DMS 273 (cell line): ENCODE measurements at regions not wholly inside any gene's neighbourhood (a gene's known extent, or its start where the extent isn't known, plus 50 kb on each side); places are given as distances from the start of the nearest gene placed in this dataset.
"Not testable (repeated sequence)": the region's sequence is repeated elsewhere in the genome, so short reads cannot be mapped to it uniquely, and the experiment has no call there.

Experiments
- DNase-seq: peaks from one replicate; lab custom pipeline; 2025; ENCODE audit not compliant: unreplicated experiment; lab: John Stamatoyannopoulos, UW

DNA sequence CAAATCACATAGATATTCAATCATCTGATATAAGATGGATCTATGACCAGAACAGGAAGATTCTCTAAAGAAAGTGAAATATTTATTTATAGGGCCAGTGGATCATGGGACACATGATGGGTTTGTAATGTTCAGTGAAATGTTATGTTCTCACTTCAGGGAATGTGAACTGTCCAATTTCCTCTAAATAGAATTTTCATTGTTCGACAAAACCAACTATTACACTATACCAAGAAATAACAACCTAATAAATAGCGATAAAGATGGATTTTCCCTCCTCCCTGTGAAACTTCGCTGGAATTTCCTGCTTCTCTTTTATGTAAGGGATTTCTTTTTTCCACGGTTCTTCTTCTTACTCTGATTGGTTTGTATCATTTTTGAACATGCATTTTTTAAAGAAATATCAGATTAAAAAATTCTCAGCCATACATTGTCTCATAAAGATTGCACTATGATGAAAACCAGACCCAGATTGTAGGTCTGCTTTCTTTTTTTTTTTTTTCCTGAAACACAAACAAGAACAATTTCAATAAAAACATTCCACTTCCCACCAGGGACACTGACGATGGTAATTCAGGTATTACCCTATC, 139.8 kb upstream of the ZEB1 start:
- no peak for DNase-seq

DNA sequence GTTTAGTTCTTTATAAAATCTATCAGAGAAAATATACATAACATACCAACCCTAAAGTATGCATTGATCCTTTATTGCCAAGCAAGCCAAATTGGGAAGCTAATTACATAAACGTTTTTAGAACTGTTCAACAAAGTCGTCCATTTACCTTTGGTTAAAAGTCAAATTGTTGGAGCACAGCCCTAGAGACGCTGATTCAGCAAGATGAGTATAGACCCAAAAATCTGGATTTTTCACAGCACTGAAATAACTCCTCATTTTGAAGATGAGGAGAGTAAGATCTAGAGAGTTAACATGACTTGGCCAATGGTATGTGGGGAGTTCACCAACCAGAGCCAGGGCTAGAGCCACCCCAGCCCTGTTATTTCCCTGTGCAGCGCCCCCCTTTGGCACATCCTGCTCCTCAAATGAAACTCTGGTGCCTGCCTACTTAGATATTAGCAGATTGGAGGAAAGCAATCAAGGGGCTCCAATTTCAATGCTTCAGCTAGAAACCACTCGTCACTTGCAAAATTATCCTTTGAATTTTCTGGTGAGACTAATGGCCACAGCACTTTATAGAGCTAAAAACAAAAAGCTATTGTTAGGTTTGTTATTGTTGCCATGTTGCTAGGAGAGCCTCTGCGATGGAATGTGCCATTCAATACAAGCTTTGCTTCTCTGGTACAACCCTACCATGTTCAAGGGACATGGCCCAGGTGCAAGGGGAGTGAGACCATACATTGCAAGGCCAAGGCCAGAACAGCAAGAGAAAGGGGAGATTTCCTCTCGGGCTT, 132.6 kb upstream of the ZEB1 start:
- no peak for DNase-seq

DNA sequence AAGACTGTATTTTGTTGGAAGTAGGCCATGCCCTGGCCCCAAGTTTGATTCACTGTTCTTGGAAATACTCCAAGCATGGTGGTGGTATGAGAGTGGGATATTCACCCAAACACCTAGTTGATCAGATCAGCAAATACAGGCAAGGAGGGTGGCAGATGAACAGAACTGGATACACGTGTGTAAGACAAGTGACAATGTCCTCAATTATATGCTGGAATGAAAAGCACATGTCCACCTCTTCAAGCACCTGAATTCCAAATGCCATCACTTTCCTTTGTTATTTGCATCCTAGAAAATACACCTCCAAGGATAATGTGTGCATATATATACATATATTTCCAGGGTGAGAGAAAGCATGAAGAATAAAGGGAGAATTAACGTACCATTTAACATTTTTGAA, 131.8 kb upstream of the ZEB1 start:
- no peak for DNase-seq

DNA sequence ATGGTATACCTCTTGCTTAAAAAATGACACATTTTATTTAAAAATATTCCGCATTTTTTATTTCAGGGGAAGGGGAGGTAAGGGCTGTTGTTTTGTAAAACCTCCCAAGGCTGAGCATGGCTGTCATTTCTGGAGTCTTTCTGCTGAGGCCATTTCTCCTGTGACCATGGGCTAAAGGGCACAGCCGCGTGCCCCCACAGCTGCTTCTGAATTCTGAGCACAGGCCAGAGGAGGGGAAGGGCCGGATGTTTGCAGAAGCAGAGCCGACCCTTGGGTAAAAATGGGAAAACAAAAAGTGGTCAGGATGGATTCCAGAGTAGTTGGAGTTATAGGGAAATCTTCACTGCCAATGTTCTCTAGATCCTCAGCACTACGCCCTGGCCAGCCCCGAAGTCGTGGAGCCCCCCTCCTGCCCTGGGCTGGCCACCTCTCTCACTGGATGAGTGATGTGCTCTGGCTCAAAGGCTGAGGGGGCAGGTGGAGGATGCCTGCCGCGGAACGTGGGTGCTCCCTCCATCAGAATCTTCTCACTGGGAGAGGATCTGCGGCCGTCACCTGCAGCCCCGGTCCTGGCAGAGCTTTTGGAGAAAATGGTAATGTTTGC, 131.3 kb upstream of the ZEB1 start:
- no peak for DNase-seq

DNA sequence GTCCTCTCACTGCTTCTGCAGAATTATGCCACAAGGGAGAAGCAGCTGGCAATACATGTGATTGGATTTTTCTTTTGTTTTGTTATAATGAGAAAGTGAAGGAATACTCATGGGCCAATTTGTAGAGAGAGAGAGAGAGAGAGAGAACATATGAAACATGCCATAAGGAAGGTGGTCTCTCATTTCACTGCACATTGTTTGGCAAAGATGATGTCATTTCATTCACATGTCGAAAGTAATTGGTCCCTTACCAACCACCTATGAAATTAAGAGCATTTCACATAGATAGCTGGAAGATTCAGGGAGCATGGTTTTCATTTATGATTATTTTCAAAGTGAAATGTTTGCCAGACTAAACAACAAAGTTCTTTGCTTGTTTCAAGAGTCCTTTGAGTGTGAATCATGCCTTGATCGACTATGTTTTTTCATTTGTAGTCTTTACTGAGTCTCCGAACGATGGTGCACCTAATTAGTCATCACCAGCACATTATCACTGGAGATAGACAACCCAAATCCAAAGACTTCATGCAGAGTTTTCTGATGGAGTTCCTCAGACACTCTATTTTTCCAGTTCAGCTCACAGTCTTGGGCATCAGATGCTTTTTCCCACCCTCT, 130.1 kb upstream of the ZEB1 start:
- no peak for DNase-seq

DNA sequence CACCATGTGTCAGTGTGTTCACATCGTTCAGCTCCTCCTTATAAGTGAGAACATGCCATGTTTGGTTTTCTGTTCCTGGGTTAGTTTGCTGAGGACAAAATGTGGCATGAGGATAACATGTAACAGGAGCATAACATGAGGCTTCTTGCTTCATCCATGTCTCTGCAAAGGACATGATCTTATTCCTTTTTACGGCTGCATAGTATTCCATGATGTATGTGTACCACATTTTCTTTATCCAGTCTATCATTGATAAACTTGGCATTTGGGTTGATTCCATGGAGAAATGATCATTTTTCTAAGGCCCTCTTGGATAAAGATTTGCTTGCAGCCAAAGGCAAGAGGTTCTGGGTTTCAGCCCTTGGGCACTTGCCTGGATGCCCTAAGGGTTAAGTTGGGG, 128.5 kb upstream of the ZEB1 start:
- DNase-seq: no peak

DNA sequence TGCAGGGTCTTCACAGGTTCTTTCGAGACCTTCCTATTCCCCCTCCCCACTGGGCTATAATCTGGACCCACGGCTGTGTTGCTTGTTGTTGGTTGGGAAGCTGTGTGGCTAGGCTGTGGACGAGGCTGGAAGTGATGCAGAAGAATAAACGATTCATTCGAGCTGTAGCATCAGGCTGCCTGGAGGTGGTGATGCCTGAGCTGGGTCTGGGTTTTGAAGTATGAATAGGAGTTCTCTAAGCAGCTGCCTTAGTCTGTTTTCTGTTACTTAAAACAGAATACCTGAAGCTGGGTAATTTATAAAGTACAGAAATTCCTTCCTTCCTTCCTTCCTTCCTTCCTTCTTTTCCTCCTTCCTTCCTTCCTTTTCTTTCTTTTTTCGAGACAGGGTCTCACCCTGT, 126.5 kb upstream of the ZEB1 start:
- no peak for DNase-seq

DNA sequence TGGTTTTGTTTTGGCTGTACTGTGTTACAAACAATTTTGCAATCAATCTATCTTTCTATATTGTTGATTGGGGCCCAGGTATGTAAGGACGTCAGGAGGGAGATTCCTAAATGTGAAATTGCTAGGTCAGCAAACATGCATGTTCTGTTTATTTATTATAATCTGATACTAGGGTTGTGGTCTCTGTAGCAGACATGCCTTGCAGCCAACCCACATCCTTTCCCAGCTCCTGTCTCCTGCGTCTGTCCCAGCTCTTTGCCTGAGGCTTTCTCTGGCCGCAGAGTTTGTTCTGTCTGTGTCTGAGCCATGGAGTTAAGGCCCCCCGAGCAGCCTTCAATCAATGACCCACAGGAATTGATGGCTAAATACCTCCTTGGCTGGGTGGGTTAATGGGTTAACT, 124.0 kb upstream of the ZEB1 start:
- DNase-seq: no peak

DNA sequence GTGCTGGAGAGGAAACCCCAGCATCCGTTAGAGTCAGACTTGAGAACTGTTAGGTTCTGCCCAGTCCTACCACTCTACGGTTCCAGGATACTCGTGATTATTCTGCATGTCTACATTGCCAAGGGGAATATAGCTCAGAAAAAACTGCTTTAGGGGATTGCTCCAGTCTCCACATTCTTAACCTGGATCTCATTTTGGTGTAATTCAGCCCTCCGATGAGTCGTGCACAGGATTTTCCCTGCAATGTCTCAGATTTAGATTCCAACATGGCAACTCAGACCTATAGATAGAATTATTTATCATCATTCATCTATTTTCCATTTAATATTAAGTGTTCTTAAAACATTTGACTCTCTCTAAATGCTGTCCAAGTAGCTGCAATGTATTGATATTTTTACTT, 121.1 kb upstream of the ZEB1 start:
- no peak for DNase-seq

DNA sequence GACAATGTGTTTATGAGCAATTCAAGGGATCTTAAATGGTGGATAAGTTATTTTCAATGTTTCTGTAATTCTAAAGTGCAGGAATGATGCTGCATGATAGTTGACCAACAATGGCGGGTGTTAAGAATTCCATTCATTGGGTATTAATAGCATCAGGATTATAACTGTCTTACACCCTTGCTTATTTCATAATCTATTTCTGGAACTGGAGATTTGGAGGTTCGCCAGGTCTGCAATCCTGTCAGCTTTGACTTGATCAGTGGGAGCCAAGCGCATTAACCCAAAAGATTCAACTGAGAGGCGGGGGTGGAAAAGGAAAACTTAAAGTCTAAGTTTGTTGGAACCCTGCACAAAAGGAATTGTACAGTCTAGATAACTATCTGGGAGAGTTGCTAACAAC, 114.9 kb upstream of the ZEB1 start:
- DNase-seq: no peak

DNA sequence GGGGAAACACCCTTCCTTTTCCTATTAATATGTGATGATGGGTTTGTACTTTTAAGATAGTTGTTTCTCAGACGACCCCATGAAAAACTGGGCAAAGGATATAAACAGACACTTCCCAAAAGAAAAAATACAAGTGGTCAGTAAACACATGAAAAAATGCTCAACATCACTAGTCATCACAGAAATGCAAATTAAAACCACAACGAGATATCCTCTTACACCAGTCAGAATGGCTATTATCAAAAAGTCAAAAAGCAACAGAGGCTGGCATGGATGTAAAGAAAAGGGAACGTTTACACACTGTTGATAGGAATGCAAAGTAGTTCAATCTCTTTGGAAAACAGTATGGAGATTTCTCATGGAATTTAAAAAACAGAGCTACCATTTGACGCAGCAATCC, 111.4 kb upstream of the ZEB1 start:
- no peak for DNase-seq

DNA sequence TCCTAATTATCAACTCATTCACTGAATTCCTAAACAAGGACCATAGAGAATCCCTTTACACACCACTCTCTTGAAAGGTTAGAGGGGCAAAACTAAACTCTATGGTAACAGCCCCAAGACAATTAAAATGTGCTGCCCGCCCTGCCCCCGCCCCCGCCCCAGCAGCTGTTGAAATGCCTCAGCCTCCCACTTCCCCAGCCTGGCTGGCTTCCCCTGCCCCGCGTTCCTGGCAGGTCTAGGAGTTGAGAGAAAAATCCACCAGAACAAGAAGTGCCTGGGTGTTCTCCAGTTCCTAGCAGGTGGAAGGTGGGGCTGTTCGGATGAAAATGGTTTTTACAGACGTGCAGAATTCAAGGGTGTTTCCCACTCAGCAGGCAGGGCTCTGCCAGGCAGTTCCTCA, 109.5 kb upstream of the ZEB1 start:
- DNase-seq: no peak

DNA sequence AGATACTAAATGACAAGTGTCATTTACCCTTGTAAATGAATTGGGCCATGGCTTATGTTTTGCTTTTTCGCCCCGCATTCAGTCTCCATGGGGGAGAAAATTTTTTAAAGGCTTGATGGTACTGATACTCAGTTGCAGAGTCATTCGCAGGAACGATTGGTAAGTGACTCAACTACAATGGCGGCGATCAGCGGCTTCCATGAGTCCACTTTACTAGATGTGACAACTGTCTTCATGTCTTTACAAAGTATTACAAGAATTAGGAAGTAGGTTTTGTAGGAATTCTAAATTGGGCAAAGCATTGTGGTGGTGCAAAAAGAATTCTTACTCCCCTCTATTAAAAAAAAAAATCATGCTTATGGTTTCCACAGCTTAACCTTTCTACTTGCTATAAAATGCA, 108.8 kb upstream of the ZEB1 start:
- no peak for DNase-seq

DNA sequence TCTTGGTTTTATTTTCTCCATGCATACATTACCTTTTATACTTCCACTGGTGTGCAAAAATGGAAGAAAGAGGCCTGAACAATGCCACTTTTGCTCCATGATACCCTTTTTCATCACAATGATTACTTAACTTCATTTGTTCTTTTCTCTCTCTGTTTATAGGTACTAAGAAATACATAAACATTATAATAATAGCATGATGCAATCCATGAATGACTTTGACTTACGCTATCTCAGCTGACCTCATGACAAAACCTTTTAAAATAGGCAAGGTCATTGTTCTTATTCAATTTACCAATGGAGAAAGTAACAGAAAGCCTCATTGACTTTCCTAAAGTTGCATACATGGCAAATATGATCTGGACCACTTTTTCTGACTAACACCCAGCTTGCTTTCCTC, 105.1 kb upstream of the ZEB1 start:
- DNase-seq: no peak

DNA sequence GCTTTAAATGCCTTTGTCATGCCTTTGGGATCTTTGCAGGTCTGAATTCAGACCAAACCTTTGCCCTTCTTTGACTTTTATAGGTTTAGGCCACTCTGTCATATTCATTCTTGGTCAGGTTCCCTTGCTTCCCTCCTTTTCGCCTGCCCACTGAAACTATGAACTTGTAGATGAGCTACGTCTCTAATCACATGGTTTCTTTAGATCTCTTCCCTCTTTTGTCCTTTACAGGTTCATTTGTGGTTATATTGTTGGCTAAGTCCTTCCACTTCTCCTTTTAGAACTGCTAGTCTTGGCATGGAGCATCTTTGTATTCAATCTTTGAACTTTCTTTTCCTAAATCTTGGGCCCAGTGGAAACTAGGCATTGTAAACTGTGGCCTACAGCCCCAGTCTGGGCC, 104.0 kb upstream of the ZEB1 start:
- no peak for DNase-seq

DNA sequence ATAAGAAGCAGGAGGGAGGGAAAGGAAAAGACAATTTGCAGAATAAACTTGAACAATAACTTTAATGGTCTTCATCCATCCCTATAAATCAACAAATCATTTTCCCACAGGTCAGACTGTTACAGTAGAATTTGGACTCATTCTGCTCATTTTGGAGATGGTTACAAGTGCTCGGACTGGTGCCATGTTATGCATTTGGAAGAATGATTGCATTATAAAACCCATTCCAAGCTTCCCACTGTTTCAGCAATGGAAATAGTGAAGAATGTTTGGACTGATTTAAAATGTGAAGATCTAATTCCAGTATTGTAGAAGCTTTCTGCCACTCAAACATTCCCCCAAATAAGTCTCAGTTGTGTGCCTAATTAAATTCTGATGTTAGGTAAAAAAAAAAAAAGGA, 99.7 kb upstream of the ZEB1 start:
- DNase-seq: no peak

DNA sequence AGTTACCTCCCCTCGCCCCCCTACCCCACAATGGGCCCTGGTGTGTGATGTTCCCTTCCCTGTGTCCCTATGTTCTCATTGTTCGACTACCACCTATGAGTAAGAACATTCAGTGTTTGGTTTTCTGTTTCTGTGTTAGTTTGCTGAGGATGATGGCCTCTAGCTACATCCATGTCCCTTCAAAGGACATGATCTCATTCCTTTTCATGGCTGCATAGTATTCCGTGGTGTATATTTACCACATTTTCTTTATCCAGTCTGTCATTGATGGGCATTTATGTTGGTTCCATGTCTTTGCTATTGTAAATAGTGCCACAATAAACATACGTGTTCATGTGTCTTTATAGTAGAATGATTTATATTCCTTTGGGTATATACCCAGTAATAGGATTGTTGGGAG, 90.2 kb upstream of the ZEB1 start:
- DNase-seq: not testable (repeated sequence)

DNA sequence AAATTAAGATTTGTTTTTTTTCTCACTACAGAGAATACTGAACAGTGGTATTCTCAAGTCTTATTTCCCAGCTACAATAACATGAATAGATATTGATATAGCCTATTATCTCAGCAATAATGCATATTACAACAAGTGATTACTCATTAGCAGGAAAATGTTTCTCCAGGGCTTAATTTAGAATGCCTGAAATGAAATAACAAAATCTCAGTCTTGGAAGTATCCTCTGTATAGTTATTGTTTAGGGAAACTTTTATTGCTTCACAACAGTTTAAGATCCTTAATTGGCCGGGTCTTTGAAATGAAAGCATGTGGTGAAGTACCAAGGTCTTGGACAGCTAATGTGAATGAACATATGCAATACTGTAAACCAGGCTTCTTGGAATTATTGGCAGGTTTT, 79.1 kb upstream of the ZEB1 start:
- no peak for DNase-seq

DNA sequence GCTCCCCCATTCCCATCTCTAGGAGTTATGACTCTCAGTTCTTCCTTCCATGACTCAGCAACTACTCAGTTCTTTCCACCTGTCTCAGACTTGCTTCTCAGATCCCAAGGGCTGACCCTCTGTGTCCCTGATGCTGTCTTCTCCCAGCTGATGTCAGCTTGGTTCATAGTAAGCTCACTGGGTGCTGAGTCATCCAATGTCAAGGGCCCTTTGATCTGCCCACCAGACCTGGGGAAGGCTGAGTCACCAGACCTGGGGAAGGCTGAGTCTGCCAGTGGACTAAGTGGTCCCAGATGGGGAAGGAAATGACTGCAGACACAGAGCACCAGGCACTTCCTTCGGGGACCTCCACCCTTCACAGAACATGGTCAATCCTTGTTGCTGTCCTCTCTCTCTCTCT, 76.1 kb upstream of the ZEB1 start:
- peak; percentile 42 for DNase-seq

DNA sequence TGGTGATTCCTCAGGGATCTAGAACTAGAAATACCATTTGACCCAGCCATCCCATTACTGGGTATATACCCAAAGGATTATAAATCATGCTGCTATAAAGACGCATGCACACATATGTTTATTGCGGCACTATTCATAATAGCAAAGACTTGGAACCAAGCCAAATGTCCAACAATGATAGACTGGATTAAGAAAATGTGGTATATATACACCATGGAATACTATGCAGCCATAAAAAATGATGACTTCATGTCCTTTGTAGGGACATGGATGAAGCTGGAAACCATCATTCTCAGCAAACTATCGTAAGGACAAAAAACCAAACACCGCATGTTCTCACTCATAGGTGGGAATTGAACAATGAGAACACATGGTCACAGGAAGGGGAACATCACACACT, 67.9 kb upstream of the ZEB1 start:
- DNase-seq: not testable (repeated sequence)

DNA sequence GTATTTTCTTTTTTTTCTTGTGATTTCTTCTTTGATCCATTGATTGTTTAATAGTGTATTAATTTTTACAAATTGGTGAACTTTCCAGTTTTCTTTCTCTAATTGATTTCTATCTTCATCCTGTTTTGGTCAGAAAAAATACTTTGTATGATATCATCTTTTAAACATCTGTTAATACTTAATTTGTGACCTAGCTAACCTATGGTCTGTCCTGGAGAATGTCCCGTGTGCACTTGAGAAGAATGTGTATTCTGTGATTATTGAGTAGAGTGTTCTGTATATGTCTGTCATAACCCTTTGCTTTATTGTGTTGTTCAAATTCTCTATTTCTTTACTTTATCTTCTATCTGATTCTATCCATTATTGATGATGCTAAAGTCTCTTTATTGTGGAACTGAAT, 65.8 kb upstream of the ZEB1 start:
- DNase-seq: no peak
